H1 (cell line): ENCODE measurements at regions not wholly inside any gene's neighbourhood (a gene's known extent, or its start where the extent isn't known, plus 50 kb on each side); places are given as distances from the start of the nearest gene placed in this dataset.

Experiments
- TF ChIP-seq, protein P1 (sequence below): IDR thresholded peaks from 2 replicates; pipeline ENCODE4 v1.6.1; 2011; ENCODE audit warnings: low read depth, mild to moderate bottlenecking, low read length; ENCODE audit not compliant: insufficient read depth

- TF ChIP-seq, protein P1, sequence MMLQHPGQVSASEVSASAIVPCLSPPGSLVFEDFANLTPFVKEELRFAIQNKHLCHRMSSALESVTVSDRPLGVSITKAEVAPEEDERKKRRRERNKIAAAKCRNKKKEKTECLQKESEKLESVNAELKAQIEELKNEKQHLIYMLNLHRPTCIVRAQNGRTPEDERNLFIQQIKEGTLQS = no peak
Observed at GRCh38 chr16:59634004-59634579, 900.0 kb upstream of the GOT2 start (continued).
